LNCaP clone FGC (cell line): ENCODE measurements at regions not wholly inside any gene's neighbourhood (a gene's known extent, or its start where the extent isn't known, plus 50 kb on each side); places are given as distances from the start of the nearest gene placed in this dataset.

Experiments used
- DNase-seq: peaks from one replicate; pipeline ENCODE4 v3.0.0-alpha.2; 2011; ENCODE audit warnings: low read depth
- H3K4me3 ChIP-seq: 2 replicates; pipeline ENCODE4 v1.5.1; 2011; ENCODE audit warnings: mild to moderate bottlenecking, low read depth, low read length, control low read depth
- CTCF ChIP-seq: IDR thresholded peaks from 2 replicates; pipeline ENCODE4 v1.5.1; 2012; ENCODE audit warnings: mild to moderate bottlenecking; ENCODE audit not compliant: control insufficient read depth, insufficient read depth; ENCODE audit errors: extremely low read depth

- no peak for TF ChIP-seq CTCF
- H3K4me3 ChIP-seq, result no peak overlapping the region
- no peak for DNase-seq
Measured at GRCh38 chr7:54037873-54038272, 504.3 kb upstream of the VSTM2A start.

- no peak for TF ChIP-seq CTCF
- DNase-seq, result no peak
Measured at GRCh38 chr7:54060643-54061042, 481.5 kb upstream of the VSTM2A start.

GRCh38 chr7:54066643-54067042 is 475.5 kb upstream of the VSTM2A start:
- H3K4me3 ChIP-seq, result no peak overlapping the region
- TF ChIP-seq CTCF, result no peak
- no peak for DNase-seq

More at GRCh38 chr7:54060643-54061042, 481.5 kb upstream of the VSTM2A start:
- H3K4me3 ChIP-seq, result no peak overlapping the region

GRCh38 chr7:54069843-54070242 is 472.3 kb upstream of the VSTM2A start:
- DNase-seq, result no peak
- no peak overlapping the region for H3K4me3 ChIP-seq
- no peak for TF ChIP-seq CTCF

- no peak for DNase-seq
- TF ChIP-seq CTCF, result no peak
- no peak overlapping the region for H3K4me3 ChIP-seq
Measured at GRCh38 chr7:54072710-54073109, 469.5 kb upstream of the VSTM2A start.

GRCh38 chr7:54076616-54077015 is 465.6 kb upstream of the VSTM2A start:
- TF ChIP-seq CTCF, result no peak
- no peak for DNase-seq
- no peak overlapping the region for H3K4me3 ChIP-seq

GRCh38 chr7:54080525-54080924 is 461.6 kb upstream of the VSTM2A start:
- no peak for DNase-seq
- TF ChIP-seq CTCF, result no peak
- no peak overlapping the region for H3K4me3 ChIP-seq
